ENCODE measurements at regions not wholly inside any gene's neighbourhood (a gene's known extent, or its start where the extent isn't known, plus 50 kb on each side); places are given as distances from the start of the nearest gene placed in this dataset.

DNA sequence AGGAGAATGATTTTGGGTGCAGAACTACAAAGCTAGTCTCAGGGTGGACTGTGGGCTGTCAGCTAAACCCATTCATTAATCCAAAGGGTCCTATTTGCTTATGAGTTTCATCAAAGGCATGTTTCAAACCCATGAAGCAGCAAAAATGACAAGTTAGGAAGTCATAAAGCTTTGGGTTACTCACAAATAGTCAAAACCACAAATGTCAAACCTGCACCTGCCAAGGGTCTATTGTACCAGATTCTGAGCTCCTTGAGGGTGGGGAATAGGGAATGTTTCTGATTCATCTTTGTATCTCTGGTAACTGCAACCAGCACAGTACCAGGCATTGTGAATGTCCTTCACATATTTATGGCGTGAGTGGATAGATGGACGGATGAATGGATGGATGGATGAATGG is 317.7 kb downstream of the MAF start:
- BruUV-seq (replicated peaks) = no TSS peak
- no peak overlapping the region for H3K27ac ChIP-seq (ENCODE audit: insufficient read depth, low read length)
- no peak overlapping the region for H2BK20ac ChIP-seq (ENCODE audit: low read depth, low read length)
- no peaks in the 10 kb centered on the region for H3K27me3 ChIP-seq (ENCODE audit: control insufficient read depth, insufficient read depth, low read length)
- H2AFZ ChIP-seq (replicated peaks; ENCODE audit: low read length, poor library complexity) = no peak overlapping the region
- peaks cover 30% of the 10 kb centered on the region for H3K9me3 ChIP-seq (ENCODE audit: control insufficient read depth, insufficient read depth, low read length)
- no peaks in the 10 kb centered on the region for H3K4me1 ChIP-seq (ENCODE audit: control insufficient read depth, insufficient read depth, low read length)
- H2AK9ac ChIP-seq (replicated peaks; ENCODE audit: low read depth, low read length, poor library complexity) = no peak overlapping the region
- H2BK15ac ChIP-seq (ENCODE audit: low read depth, low read length) = no peak overlapping the region
- no peak overlapping the region for H3K56ac ChIP-seq (ENCODE audit: extremely low read depth, insufficient read depth, low read length)
- H2BK5ac ChIP-seq (ENCODE audit: low read depth, low read length, poor library complexity, severe bottlenecking) = no peak overlapping the region
- H3K4me2 ChIP-seq (ENCODE audit: low read depth, low read length) = no peak overlapping the region
- dilution Hi-C loops (cut with HindIII; ENCODE audit: low sequenced_read_pairs, unreplicated experiment) = no loop called here
- H3K4ac ChIP-seq (ENCODE audit: low read depth, low read length) = no peak overlapping the region
- intact Hi-C loops (cut with micrococcal nuclease) = no loop called here
- ATAC-seq (ENCODE audit: low read depth) = no peak
- H3K18ac ChIP-seq (ENCODE audit: low read depth, low read length) = no peak overlapping the region
- H2BK120ac ChIP-seq (ENCODE audit: low read depth, low read length) = no peak overlapping the region
- H4K5ac ChIP-seq (ENCODE audit: low read depth, low read length) = no peak overlapping the region
- no peak overlapping the region for H3K14ac ChIP-seq (replicated peaks; ENCODE audit: low read depth, low read length)
- H4K8ac ChIP-seq (ENCODE audit: low read depth in 2 of 2, low read length in 2 of 2) = no peak overlapping the region
- no peak for TF ChIP-seq MXI1 (IDR thresholded peaks at IDR 0.05; ENCODE audit: borderline replicate concordance, low read depth, low read length)
- no peak for TF ChIP-seq RAD21 (IDR thresholded peaks at IDR 0.05; ENCODE audit: low read length)
- TF ChIP-seq NFE2L2 (IDR thresholded peaks at IDR 0.05; ENCODE audit: low read depth, low read length) = no peak
- TF ChIP-seq CEBPB (IDR thresholded peaks at IDR 0.05; ENCODE audit: low read depth, low read length) = no peak
- TF ChIP-seq, protein P1, sequence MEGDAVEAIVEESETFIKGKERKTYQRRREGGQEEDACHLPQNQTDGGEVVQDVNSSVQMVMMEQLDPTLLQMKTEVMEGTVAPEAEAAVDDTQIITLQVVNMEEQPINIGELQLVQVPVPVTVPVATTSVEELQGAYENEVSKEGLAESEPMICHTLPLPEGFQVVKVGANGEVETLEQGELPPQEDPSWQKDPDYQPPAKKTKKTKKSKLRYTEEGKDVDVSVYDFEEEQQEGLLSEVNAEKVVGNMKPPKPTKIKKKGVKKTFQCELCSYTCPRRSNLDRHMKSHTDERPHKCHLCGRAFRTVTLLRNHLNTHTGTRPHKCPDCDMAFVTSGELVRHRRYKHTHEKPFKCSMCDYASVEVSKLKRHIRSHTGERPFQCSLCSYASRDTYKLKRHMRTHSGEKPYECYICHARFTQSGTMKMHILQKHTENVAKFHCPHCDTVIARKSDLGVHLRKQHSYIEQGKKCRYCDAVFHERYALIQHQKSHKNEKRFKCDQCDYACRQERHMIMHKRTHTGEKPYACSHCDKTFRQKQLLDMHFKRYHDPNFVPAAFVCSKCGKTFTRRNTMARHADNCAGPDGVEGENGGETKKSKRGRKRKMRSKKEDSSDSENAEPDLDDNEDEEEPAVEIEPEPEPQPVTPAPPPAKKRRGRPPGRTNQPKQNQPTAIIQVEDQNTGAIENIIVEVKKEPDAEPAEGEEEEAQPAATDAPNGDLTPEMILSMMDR (conservative IDR thresholded peaks at IDR 0.05; ENCODE audit: low read depth, low read length) = no peak
- no peak for TF ChIP-seq FOS (IDR thresholded peaks at IDR 0.05; ENCODE audit: low read depth, low read length)
- TF ChIP-seq MAFK (IDR thresholded peaks at IDR 0.05; ENCODE audit: low read depth, low read length) = no peak
- TF ChIP-seq MAZ (IDR thresholded peaks at IDR 0.05; ENCODE audit: borderline replicate concordance, low read depth, low read length) = no peak
- no peak for TF ChIP-seq RCOR1 (IDR thresholded peaks at IDR 0.05; ENCODE audit: insufficient replicate concordance, low read length)
- no peak for TF ChIP-seq ELK1 (IDR thresholded peaks at IDR 0.05; ENCODE audit: borderline replicate concordance, low read depth, low read length)
- TF ChIP-seq BHLHE40 (IDR thresholded peaks at IDR 0.05; ENCODE audit: low read depth, low read length) = no peak
- TF ChIP-seq CHD1 (IDR thresholded peaks at IDR 0.05; ENCODE audit: low read depth, low read length) = no peak
- TF ChIP-seq SMC3 (IDR thresholded peaks at IDR 0.05; ENCODE audit: low read depth, low read length) = no peak
- no peak for TF ChIP-seq POLR2A (IDR thresholded peaks at IDR 0.05; ENCODE audit: low read depth, low read length)
- no peak for TF ChIP-seq RFX5 (IDR thresholded peaks at IDR 0.05; ENCODE audit: low read depth, low read length)
- H3K36me3 ChIP-seq (ENCODE audit: control insufficient read depth, insufficient read depth, low read length) = no peaks in the 10 kb centered on the region
- H2AK5ac ChIP-seq (ENCODE audit: low read depth, low read length) = no peak overlapping the region
- H3K23ac ChIP-seq (ENCODE audit: low read depth, low read length) = no peak overlapping the region
- WGBS, 2 experiments (ENCODE audit: extremely low coverage in 2 of 2, insufficient read length in 1 of 2) = no CpG with 5 or more reads among the region's 2 CpGs
- ChIA-PET POLR2A (ENCODE audit: unreplicated experiment) (no interaction called here), CTCF (no interaction called here)
- no peak overlapping the region for H3K4me3 ChIP-seq (ENCODE audit: insufficient read depth, low read depth, low read length)
- H4K91ac ChIP-seq (ENCODE audit: insufficient read depth, low read depth, low read length) = no peak overlapping the region
- in situ Hi-C loops (cut with MboI; ENCODE audit: low sequenced_read_pairs) = no loop called here
- H3K9ac ChIP-seq (ENCODE audit: low read depth, low read length) = no peak overlapping the region
- no peak for DNase-seq
- H4K20me1 ChIP-seq (ENCODE audit: insufficient read depth, low read length) = no peaks in the 10 kb centered on the region
- H3K79me1 ChIP-seq (ENCODE audit: low read depth in 1 of 2, low read length in 2 of 2) = no peaks in the 10 kb centered on the region
- no peaks in the 10 kb centered on the region for H3K9me1 ChIP-seq (ENCODE audit: insufficient read depth, low read length)
